SK-N-MC (cell line): ENCODE measurements at regions not wholly inside any gene's neighbourhood (a gene's known extent, or its start where the extent isn't known, plus 50 kb on each side); places are given as distances from the start of the nearest gene placed in this dataset.

Experiments used
- EZH2 ChIP-seq: fragments of 200-600 bp; sonication (generic); IDR thresholded peaks from one replicate; pipeline ENCODE4 v1.6.1; 2017; ENCODE audit warnings: antibody characterized with exemption
- POLR2AphosphoS5 ChIP-seq: IDR thresholded peaks from 2 replicates; pipeline ENCODE4 v1.6.1; 2012; ENCODE audit warnings: mild to moderate bottlenecking, low read depth, low read length, borderline replicate concordance

- TF ChIP-seq POLR2AphosphoS5 (no peak), EZH2 (no peak)
These were observed 148.5 kb upstream of the PJA1 start for GRCh38 chrX:69313617-69314290.
